ENCODE measurements at regions not wholly inside any gene's neighbourhood (a gene's known extent, or its start where the extent isn't known, plus 50 kb on each side); places are given as distances from the start of the nearest gene placed in this dataset.

- DNase-seq = no peak
- Histone ChIP-seq H3K4me1 (replicated peaks in 1 of 2) (peaks cover 0 to 3% of the 10 kb centered on the region in 2 donors), H3K27me3 (peaks cover 13% of the 10 kb centered on the region), H3K4me3 (no peak overlapping the region), H3K9me3 (replicated peaks in 1 of 3) (no peaks in the 10 kb centered on the region), H3K36me3 (replicated peaks in 1 of 2) (no peaks in the 10 kb centered on the region), H3K27ac (no peak overlapping the region)
- intact Hi-C loops (cut with DNase I) = no loop called here
- WGBS, 4 donors = 62 to 78% (median 73%) methylated on average over 4 to 13 of the region's 13 CpGs
- TF ChIP-seq POLR2A (IDR thresholded peaks at IDR 0.05) (no peak), CTCF (IDR thresholded peaks at IDR 0.05) (no peak)
These were observed 66.0 kb upstream of the ACKR3 start for GRCh38 chr2:236503583-236503982.

- H3K4me3 ChIP-seq = no peak overlapping the region
- DNase-seq = no peak
- intact Hi-C loops (cut with DNase I) = no loop called here
- no peak for TF ChIP-seq CTCF (IDR thresholded peaks at IDR 0.05)
- no peak for TF ChIP-seq POLR2A (IDR thresholded peaks at IDR 0.05)
- peaks cover 0 to 3% of the 10 kb centered on the region in 2 donors for H3K4me1 ChIP-seq (replicated peaks in 1 of 2)
- H3K9me3 ChIP-seq (replicated peaks in 1 of 3) = no peaks in the 10 kb centered on the region
- 76 to 86% (median 77%) methylated on average over 3 of the region's 3 CpGs for WGBS, 4 donors
- no peak overlapping the region for H3K27ac ChIP-seq
- no peaks in the 10 kb centered on the region for H3K36me3 ChIP-seq (replicated peaks in 1 of 2)
- peaks cover 13% of the 10 kb centered on the region for H3K27me3 ChIP-seq
These were observed 64.6 kb upstream of the ACKR3 start for GRCh38 chr2:236505041-236505440.

GRCh38 chr2:236505648-236506047 lies 64.0 kb upstream of the ACKR3 start:
- Histone ChIP-seq H3K4me3 (no peak overlapping the region), H3K4me1 (replicated peaks in 1 of 2) (peaks cover 0 to 3% of the 10 kb centered on the region in 2 donors), H3K9me3 (replicated peaks in 1 of 3) (no peaks in the 10 kb centered on the region), H3K27ac (no peak overlapping the region), H3K36me3 (replicated peaks in 1 of 2) (no peaks in the 10 kb centered on the region), H3K27me3 (peaks cover 13% of the 10 kb centered on the region)
- TF ChIP-seq CTCF (IDR thresholded peaks at IDR 0.05) (no peak), POLR2A (IDR thresholded peaks at IDR 0.05) (no peak)
- 79 to 87% (median 84%) methylated on average over 2 of the region's 2 CpGs for WGBS, 4 donors
- intact Hi-C loops (cut with DNase I) = no loop called here
- DNase-seq = no peak

GRCh38 chr2:236507393-236508085 lies 62.1 kb upstream of the ACKR3 start:
- 18 to 57% (median 33%) methylated on average over 16 to 56 of the region's 56 CpGs for WGBS, 4 donors
- Histone ChIP-seq H3K9me3 (replicated peaks in 1 of 3) (no peaks in the 10 kb centered on the region), H3K4me3 (peak overlapping the region in 1 of 4 donors; percentile 52), H3K27me3 (peaks cover 13% of the 10 kb centered on the region), H3K4me1 (replicated peaks in 1 of 2) (peaks cover 0 to 3% of the 10 kb centered on the region in 2 donors), H3K36me3 (replicated peaks in 1 of 2) (no peaks in the 10 kb centered on the region), H3K27ac (no peak overlapping the region)
- intact Hi-C loops (cut with DNase I) = no loop called here
- TF ChIP-seq POLR2A (IDR thresholded peaks at IDR 0.05) = no peak
- TF ChIP-seq CTCF (IDR thresholded peaks at IDR 0.05) = no peak
- DNase-seq = peak; percentile 32 to 72 (median 36)
